WTC11 (cell line): ENCODE measurements at regions not wholly inside any gene's neighbourhood (a gene's known extent, or its start where the extent isn't known, plus 50 kb on each side); places are given as distances from the start of the nearest gene placed in this dataset.
"Not testable (repeated sequence)": the region's sequence is repeated elsewhere in the genome, so short reads cannot be mapped to it uniquely, and the experiment has no call there.

Source experiments
- ATAC-seq: fragments of 200-7000 bp; cut with Tn5 transposase; 2 replicates; pipeline ENCODE4 v1.10.0; 2021; ENCODE audit warnings: mild to moderate bottlenecking, moderate library complexity
- CTCF ChIA-PET: fragments of 300-600 bp; sonication (Branson Sonifier 250); formaldehyde crosslinking; loops from one replicate; lab custom pipeline; 2021; ENCODE audit warnings: antibody characterized with exemption; lab: Charles Lee
- POLR2A ChIA-PET: fragments of 350-600 bp; sonication (Branson Sonifier 250); formaldehyde crosslinking; loops from one replicate; lab custom pipeline; 2021; ENCODE audit warnings: antibody characterized with exemption; lab: Charles Lee
- DNase-seq: peaks from one replicate; pipeline ENCODE4 v3.0.0; 2021; ENCODE audit warnings: low spot score
- H3K27ac Mint-ChIP-seq: 2 replicates; pipeline ENCODE4 v1.8.0; 2021; ENCODE audit warnings: mixed read lengths
- H3K27me3 Mint-ChIP-seq: 2 replicates; pipeline ENCODE4 v1.8.0; 2021; ENCODE audit warnings: low read depth, mild to moderate bottlenecking, moderate library complexity, mixed read lengths
- H3K36me3 Mint-ChIP-seq: 2 replicates; pipeline ENCODE4 v1.8.0; 2021; ENCODE audit warnings: mixed read lengths
- H3K4me1 Mint-ChIP-seq: 2 replicates; pipeline ENCODE4 v1.8.0; 2022; ENCODE audit warnings: mixed read lengths
- H3K4me3 Mint-ChIP-seq: 2 replicates; pipeline ENCODE4 v1.8.0; 2021; ENCODE audit warnings: mild to moderate bottlenecking, moderate library complexity, mixed read lengths
- H3K9me3 Mint-ChIP-seq: 2 replicates; pipeline ENCODE4 v1.8.0; 2021; ENCODE audit warnings: mixed read lengths
- ATF2 ChIP-seq: sonication (generic); formaldehyde crosslinking; IDR thresholded peaks from 2 replicates; pipeline ENCODE4 v1.8.1; 2022; ENCODE audit warnings: low read depth, missing genetic modification reagents, borderline replicate concordance
- CBFB ChIP-seq: sonication (generic); formaldehyde crosslinking; IDR thresholded peaks from 2 replicates; pipeline ENCODE4 v1.8.1; 2022; ENCODE audit warnings: mild to moderate bottlenecking, low read depth, missing genetic modification reagents
- ELF4 ChIP-seq: sonication (generic); formaldehyde crosslinking; IDR thresholded peaks from 2 replicates; pipeline ENCODE4 v1.8.1; 2022; ENCODE audit warnings: low read depth, mild to moderate bottlenecking, moderate library complexity, missing genetic modification reagents
- EMX1 ChIP-seq: fragments of 250-450 bp; sonication (Bioruptor Pico); IDR thresholded peaks from 2 replicates; pipeline ENCODE4 v1.8.0; 2021; ENCODE audit warnings: mild to moderate bottlenecking
- ETV6 ChIP-seq: sonication (generic); formaldehyde crosslinking; IDR thresholded peaks from 2 replicates; pipeline ENCODE4 v1.8.1; 2022; ENCODE audit warnings: mild to moderate bottlenecking, missing genetic modification reagents
- FOXJ3 ChIP-seq: sonication (generic); formaldehyde crosslinking; IDR thresholded peaks from 2 replicates; pipeline ENCODE4 v1.9.0; 2021; ENCODE audit warnings: missing genetic modification reagents, mild to moderate bottlenecking, borderline replicate concordance
- GABPB1 ChIP-seq: sonication (generic); formaldehyde crosslinking; IDR thresholded peaks from 2 replicates; pipeline ENCODE4 v1.8.1; 2023; ENCODE audit warnings: mild to moderate bottlenecking, missing genetic modification reagents
- HMGA2 ChIP-seq: fragments of 250-450 bp; sonication (Bioruptor Pico); IDR thresholded peaks from 2 replicates; pipeline ENCODE4 v1.4.0; 2021; ENCODE audit warnings: mild to moderate bottlenecking, moderate library complexity
- HMGXB4 ChIP-seq: sonication (generic); formaldehyde crosslinking; IDR thresholded peaks from 2 replicates; pipeline ENCODE4 v1.8.1; 2023; ENCODE audit warnings: mild to moderate bottlenecking, moderate library complexity, missing genetic modification reagents
- JUN ChIP-seq: sonication (generic); formaldehyde crosslinking; IDR thresholded peaks from 2 replicates; pipeline ENCODE4 v1.8.0; 2023; ENCODE audit warnings: mild to moderate bottlenecking, missing genetic modification reagents
- SMAD4 ChIP-seq: sonication (generic); formaldehyde crosslinking; IDR thresholded peaks from 2 replicates; pipeline ENCODE4 v1.8.0; 2022; ENCODE audit warnings: mild to moderate bottlenecking, missing genetic modification reagents
- SOX15 ChIP-seq: fragments of 250-450 bp; sonication (Bioruptor Pico); IDR thresholded peaks from 2 replicates; pipeline ENCODE4 v1.9.0; 2021; ENCODE audit warnings: mild to moderate bottlenecking
- SP1 ChIP-seq: sonication (generic); formaldehyde crosslinking; conservative IDR thresholded peaks from 2 replicates; pipeline ENCODE4 v1.8.1; 2022; ENCODE audit warnings: missing genetic modification reagents
- TCF7 ChIP-seq: sonication (generic); formaldehyde crosslinking; IDR thresholded peaks from 2 replicates; pipeline ENCODE4 v1.8.0; 2022; ENCODE audit warnings: mild to moderate bottlenecking, low read depth, missing genetic modification reagents, moderate library complexity
- TP53 ChIP-seq: sonication (generic); formaldehyde crosslinking; IDR thresholded peaks from 2 replicates; pipeline ENCODE4 v1.8.1; 2023; ENCODE audit warnings: mild to moderate bottlenecking, missing genetic modification reagents
- ZNF219 ChIP-seq: sonication (generic); formaldehyde crosslinking; IDR thresholded peaks from 2 replicates; pipeline ENCODE4 v1.8.0; 2023; ENCODE audit warnings: missing genetic modification reagents, mild to moderate bottlenecking, borderline replicate concordance
- ZNF263 ChIP-seq: sonication (generic); formaldehyde crosslinking; IDR thresholded peaks from 2 replicates; pipeline ENCODE4 v1.8.1; 2022; ENCODE audit warnings: low read depth, mild to moderate bottlenecking, moderate library complexity, missing genetic modification reagents
- ZNF317 ChIP-seq: sonication (generic); formaldehyde crosslinking; IDR thresholded peaks from 2 replicates; pipeline ENCODE4 v1.8.1; 2023; ENCODE audit warnings: low read depth, mild to moderate bottlenecking, moderate library complexity, missing genetic modification reagents, borderline replicate concordance
- ZNF416 ChIP-seq: fragments of 250-450 bp; sonication (Bioruptor Pico); IDR thresholded peaks from 2 replicates; pipeline ENCODE4 v1.9.0; 2021; ENCODE audit warnings: mild to moderate bottlenecking, inconsistent platforms
- ZNF512 ChIP-seq: sonication (generic); formaldehyde crosslinking; IDR thresholded peaks from 2 replicates; pipeline ENCODE4 v1.8.1; 2022; ENCODE audit warnings: missing genetic modification reagents, borderline replicate concordance
- TF ChIP-seq, protein P1 (sequence below): fragments of 250-450 bp; sonication (Bioruptor Pico); IDR thresholded peaks from 2 replicates; pipeline ENCODE4 v1.8.0; 2021; ENCODE audit warnings: mild to moderate bottlenecking
- TF ChIP-seq, protein P2 (sequence below): sonication (generic); formaldehyde crosslinking; IDR thresholded peaks from 2 replicates; pipeline ENCODE4 v1.8.0; 2023; ENCODE audit warnings: missing genetic modification reagents

DNA sequence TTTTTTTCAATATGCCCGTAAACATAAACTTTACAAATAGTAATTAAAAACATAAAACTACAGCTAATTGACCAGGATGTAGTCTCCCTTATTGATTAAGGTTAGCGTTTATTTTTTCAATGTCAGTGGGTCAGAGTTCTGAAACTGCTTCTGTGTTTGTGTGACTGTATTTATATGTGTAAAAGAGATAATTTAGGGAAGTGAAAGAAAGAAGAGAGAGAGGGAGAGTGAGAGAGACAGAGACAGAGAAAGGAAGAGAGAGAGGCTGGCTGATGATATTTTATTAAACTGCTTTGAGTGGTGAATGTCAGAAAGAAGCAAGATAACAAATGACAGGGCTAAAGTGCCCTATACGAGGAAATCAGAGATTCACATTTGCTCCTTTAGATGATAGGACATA is 266.1 kb upstream of the PTCHD4 start (continued):
- TF ChIP-seq, protein P1, sequence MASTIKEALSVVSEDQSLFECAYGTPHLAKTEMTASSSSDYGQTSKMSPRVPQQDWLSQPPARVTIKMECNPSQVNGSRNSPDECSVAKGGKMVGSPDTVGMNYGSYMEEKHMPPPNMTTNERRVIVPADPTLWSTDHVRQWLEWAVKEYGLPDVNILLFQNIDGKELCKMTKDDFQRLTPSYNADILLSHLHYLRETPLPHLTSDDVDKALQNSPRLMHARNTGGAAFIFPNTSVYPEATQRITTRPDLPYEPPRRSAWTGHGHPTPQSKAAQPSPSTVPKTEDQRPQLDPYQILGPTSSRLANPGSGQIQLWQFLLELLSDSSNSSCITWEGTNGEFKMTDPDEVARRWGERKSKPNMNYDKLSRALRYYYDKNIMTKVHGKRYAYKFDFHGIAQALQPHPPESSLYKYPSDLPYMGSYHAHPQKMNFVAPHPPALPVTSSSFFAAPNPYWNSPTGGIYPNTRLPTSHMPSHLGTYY (CRISPR knock-in tag) = no peak
- TF ChIP-seq GABPB1 (CRISPR knock-in tag) = no peak

DNA sequence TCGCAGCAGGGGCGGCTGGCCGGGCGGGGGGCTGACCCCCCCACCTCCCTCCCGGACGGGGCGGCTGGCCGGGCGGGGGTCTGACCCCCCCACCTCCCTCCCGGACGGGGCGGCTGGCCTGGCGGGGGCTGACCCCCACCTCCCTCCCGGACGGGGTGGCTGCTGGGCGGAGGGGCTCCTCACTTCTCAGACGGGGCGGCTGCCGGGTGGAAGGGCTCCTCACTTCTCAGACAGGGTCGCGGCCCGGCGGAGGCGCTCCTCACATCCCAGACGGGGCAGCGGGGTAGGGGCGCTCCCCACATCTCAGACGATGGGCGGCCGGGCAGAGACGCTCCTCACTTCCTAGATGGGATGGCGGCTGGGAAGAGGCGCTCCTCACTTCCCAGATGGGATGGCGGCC is 260.2 kb upstream of the PTCHD4 start:
- POLR2A ChIA-PET, DNase-seq, CTCF ChIA-PET, H3K4me3 Mint-ChIP-seq, H3K27ac Mint-ChIP-seq, H3K27me3 Mint-ChIP-seq, ATAC-seq, H3K4me1 Mint-ChIP-seq: not testable (repeated sequence)
- Mint-ChIP-seq H3K36me3 (peaks cover 16% of the 10 kb centered on the region), H3K9me3 (peaks cover 22% of the 10 kb centered on the region)

DNA sequence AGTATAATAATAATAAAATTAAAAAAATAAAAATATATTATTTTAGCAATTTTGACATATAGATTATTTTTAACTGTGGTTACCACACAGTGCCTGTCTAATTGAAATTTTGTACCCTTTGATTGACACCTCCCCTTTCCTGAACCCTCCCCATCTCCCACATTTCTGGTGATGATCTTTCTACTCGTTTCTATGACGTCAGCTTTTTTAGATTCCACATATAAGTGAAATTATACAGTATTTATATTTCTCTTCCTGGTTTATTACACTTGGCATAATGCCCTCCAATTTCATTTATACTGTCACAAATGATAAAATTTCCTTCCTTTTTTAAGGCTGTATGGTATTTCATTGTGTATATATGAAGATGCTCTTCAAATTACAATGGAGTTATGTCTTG is 258.1 kb upstream of the PTCHD4 start:
- no peaks in the 10 kb centered on the region for H3K27me3 Mint-ChIP-seq
- peaks cover 22% of the 10 kb centered on the region for H3K9me3 Mint-ChIP-seq
- TF ChIP-seq HMGA2 (no peak), ZNF512 (no peak), ETV6 (CRISPR knock-in tag) (no peak), FOXJ3 (no peak), EMX1 (no peak), ATF2 (CRISPR knock-in tag) (no peak), TCF7 (CRISPR knock-in tag) (no peak), ZNF219 (CRISPR knock-in tag) (no peak)
- TF ChIP-seq, protein P2, sequence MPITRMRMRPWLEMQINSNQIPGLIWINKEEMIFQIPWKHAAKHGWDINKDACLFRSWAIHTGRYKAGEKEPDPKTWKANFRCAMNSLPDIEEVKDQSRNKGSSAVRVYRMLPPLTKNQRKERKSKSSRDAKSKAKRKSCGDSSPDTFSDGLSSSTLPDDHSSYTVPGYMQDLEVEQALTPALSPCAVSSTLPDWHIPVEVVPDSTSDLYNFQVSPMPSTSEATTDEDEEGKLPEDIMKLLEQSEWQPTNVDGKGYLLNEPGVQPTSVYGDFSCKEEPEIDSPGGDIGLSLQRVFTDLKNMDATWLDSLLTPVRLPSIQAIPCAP (CRISPR knock-in tag) = no peak
- H3K4me3 Mint-ChIP-seq = no peak overlapping the region
- CTCF ChIA-PET = no interaction called here
- peaks cover 16% of the 10 kb centered on the region for H3K36me3 Mint-ChIP-seq
- DNase-seq (no peak), ATAC-seq (no peak)
- no peak overlapping the region for H3K27ac Mint-ChIP-seq
- POLR2A ChIA-PET = no interaction called here
- H3K4me1 Mint-ChIP-seq = no peaks in the 10 kb centered on the region

- ATAC-seq (no peak), DNase-seq (no peak)
- no peak for TF ChIP-seq HMGXB4 (CRISPR knock-in tag)
- no peak for TF ChIP-seq SOX15 (CRISPR knock-in tag)
- TF ChIP-seq ZNF317 (CRISPR knock-in tag) = no peak
- no peak for TF ChIP-seq ZNF512
- TF ChIP-seq ZNF416 (CRISPR knock-in tag) = no peak
- no peak for TF ChIP-seq TP53 (CRISPR knock-in tag)
- TF ChIP-seq CBFB = no peak
- TF ChIP-seq, protein P1 (CRISPR knock-in tag) = no peak
- no peak for TF ChIP-seq SMAD4 (CRISPR knock-in tag)
- no peak for TF ChIP-seq SP1 (CRISPR knock-in tag)
- no peak for TF ChIP-seq JUN
- TF ChIP-seq ELF4 (CRISPR knock-in tag) = no peak
- no peak for TF ChIP-seq ZNF263 (CRISPR knock-in tag)
- no peak for TF ChIP-seq TCF7 (CRISPR knock-in tag)
- no peaks in the 10 kb centered on the region for H3K36me3 Mint-ChIP-seq
- ChIA-PET CTCF (no interaction called here), POLR2A (interaction anchor here (0.7 kb wide), 1 partner anchor 210 kb away, joined by 3 read pairs; no protein-coding TSS in a partner anchor)
- H3K4me3 Mint-ChIP-seq = no peak overlapping the region
- H3K4me1 Mint-ChIP-seq = no peaks in the 10 kb centered on the region
- no peaks in the 10 kb centered on the region for H3K9me3 Mint-ChIP-seq
- H3K27me3 Mint-ChIP-seq = no peaks in the 10 kb centered on the region
- H3K27ac Mint-ChIP-seq = no peak overlapping the region
Observed at GRCh38 chr6:48325701-48326100, 214.7 kb upstream of the PTCHD4 start.
